ENCODE measurements at regions not wholly inside any gene's neighbourhood (a gene's known extent, or its start where the extent isn't known, plus 50 kb on each side); places are given as distances from the start of the nearest gene placed in this dataset.

DNA sequence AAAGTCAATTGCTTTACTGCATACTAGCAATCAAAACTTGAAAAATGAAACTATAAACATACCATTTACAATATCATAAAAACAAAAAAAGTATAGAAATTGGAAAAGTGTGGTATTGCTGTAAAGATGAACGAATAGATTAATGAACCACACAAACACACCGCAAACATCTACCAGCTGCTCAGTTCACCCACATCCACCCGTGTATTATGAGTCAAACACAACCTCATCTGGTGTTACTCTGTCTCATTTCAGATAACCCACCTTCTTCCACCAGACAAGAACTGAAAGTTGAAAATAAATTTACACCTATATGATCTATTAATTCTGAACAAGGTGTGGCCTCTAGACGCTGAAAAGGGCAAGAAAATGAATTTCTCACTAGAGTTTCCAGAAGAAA lies 53.3 kb downstream of the BLID start:
- intact Hi-C loops (cut with DNase I) = no loop called here

DNA sequence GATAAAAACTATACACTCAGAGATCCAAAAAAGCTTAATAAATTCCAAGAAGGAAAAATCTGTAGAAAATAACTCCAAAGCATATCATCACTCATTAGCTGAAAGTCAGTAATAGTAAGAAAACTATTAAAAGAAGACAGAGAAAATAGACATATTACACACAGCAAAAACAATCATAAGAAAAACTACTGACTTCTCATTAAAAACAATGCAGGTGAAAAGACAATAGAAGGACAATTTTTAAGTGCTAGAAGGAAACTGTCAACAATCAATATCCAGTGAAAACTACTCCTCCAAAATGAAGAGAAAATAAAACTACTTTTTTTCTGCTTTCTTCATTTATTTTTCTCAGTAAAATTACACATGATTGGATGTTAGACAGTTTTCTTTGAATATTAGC lies 56.5 kb downstream of the BLID start:
- intact Hi-C loops (cut with DNase I) = no loop called here
- no peak for DNase-seq

More for the DNA sequence above, 53.3 kb downstream of the BLID start:
- DNase-seq = no peak

DNA sequence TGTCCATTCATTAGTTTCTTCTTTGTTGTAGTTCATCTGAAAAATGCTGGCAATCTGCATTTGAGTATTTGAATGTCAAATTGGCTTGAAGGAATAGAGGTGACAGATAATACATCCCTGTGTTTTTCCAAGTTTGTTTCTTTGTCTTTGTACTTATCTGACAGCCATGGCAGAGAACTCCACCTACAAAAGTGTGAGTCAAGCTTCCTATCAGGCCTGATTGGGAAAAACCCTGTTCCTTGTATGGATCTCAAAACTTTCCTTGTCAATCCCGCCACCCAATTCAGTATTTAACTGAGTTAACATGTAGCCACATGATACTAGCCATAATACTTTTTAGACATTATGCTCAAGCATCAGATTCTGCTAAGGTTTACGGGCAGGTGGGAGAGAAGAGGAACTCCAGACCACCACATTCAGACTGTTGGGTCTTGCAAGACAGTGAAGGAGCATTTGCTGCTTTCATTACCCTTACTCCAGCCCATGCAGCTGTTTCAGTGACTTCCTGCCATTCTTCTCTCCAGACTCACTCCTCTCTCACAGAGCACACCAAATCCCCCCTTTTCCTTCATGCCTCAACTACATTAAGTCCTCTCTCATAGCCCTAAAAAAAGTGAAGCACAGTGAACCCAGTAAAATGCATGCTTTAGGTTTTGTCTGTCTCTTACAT lies 65.9 kb downstream of the BLID start:
- no peak for DNase-seq
- intact Hi-C loops (cut with DNase I) = no loop called here

DNA sequence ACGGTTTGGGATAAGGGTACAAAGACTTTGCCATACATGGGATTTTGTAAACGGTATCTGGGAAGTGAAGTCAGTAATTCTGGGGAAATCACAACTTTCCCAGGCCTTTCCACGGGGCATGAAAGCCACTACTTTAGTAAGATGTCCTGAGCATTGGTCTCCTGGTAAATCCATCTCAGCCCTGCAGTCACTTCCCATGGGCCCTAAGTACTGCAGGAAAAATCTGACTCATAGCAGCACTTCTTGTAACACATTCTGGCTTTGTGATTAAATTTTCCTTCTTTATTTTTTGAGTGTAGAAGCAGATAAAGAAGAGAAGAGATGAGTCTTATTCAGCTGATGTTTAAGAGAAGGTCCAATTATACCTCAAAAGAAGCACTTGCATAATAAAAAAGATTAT lies 67.6 kb downstream of the BLID start:
- intact Hi-C loops (cut with DNase I) = no loop called here
- DNase-seq = no peak

DNA sequence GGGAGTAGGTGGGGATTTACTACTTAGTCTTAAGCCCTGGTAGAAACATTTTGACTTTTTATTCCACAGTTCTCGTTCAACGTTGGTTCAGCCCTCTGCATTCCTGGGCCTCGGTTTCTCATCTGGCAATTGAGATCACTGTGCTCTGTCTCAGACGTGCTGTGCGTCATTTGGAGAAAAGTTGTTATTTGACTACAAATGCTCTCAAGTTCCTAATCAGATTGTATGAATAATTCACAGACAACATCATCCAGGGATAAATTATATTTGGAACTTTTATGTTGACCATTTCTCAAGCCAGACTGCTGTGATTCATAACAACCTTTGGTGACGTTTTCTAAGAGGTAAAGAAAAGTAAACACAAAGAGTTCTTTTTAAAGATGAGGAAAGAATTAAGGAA lies 69.2 kb downstream of the BLID start:
- intact Hi-C loops (cut with DNase I) = no loop called here
- no peak for DNase-seq

DNA sequence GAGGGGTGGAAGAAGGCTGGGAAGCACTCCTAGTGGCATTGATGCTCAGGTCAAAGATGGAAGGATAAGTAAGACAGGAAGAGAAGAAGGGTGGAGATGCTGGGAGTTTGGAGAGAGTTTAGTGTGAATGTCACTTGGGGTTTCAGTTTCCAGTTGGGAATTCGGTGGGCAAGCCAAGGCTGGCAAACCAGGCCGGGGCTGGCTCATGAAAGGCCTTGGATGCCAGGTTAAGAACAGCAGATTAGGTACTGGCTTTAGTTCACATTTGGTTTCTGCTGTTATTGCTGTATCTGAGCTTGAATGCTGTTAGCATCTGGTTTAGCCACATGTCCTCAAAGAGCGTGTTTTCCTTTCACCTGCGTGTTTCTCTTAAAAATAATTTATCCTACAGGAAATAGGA lies 69.6 kb downstream of the BLID start:
- DNase-seq = no peak
- intact Hi-C loops (cut with DNase I) = no loop called here

DNA sequence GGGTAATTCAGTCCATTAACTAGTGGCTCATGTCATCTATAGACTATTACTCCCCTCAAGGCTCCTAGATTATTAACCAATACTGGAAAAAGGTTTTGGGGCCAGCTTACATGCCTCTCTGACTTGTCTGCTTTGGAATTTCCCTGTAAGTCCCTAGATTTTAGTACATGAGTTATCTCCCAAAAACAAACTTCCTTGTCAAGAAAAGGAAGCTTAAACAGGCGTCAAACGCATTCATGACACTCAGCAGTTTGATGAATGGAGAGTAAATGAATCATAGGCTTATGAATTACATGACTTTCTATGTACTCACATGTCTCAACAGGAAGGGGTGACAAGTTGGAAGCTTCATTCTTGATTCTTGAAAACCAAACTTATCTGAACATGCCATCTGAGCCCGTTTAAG lies 70.8 kb downstream of the BLID start:
- intact Hi-C loops (cut with DNase I) = no loop called here
- DNase-seq = no peak

DNA sequence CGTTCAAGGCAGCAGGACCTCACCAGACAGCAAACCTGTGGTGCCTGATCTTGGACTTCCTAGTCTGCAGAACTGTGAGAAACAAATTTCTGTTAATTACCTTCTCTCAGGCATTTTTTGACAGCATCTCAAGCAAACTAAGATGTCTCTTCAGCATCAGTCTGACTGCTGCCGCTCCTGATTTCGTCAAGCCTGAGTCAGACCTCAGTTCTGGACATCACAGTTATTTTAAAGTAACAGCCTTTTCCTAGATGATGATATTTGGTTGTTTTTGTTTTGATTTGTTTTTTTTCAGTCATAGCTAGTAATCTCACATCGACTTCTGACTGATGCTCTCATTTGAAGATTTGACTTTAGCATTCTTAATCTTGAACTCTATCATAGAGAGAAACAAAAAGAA lies 71.9 kb downstream of the BLID start:
- DNase-seq = no peak
- intact Hi-C loops (cut with DNase I) = no loop called here

DNA sequence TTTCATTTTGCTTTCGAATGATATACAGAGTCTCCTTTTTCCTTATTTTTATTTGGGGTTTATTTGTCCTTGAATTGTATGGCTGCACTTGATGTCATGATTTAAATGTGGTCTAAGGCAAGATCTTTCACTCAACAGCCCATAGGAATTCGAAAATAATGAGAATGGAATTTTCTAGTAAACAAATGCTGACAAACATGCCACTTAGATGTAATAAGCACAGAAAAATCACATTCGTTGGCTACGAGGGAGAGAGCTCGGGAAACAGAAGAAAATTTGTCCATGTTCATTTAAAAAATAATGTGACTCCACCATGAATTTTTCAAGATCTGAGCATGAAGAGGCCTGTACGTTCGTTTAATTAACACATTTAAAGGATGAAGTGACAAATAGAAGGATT lies 73.0 kb downstream of the BLID start:
- intact Hi-C loops (cut with DNase I) = no loop called here

DNA sequence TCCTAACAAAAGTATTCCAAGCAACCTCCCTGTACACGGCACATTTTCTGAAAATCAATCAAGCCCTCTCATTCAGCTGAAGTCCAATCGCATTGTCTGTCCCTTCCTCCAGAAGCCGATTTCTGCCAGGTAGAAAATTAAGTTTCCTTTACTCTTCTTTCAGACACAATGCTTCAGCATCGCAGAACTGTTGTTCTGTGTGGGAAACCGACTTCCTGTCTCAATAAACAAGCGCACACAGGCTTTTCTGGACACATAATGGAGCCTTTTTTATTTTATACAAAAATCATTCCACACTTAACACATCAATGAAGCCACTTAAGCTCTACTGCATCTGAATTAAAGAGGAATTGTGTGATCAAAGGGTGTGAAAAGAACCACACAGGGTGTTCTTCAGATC lies 75.6 kb downstream of the BLID start:
- intact Hi-C loops (cut with DNase I) = no loop called here
- no peak for DNase-seq

More for the DNA sequence above, 73.0 kb downstream of the BLID start:
- no peak for DNase-seq

DNA sequence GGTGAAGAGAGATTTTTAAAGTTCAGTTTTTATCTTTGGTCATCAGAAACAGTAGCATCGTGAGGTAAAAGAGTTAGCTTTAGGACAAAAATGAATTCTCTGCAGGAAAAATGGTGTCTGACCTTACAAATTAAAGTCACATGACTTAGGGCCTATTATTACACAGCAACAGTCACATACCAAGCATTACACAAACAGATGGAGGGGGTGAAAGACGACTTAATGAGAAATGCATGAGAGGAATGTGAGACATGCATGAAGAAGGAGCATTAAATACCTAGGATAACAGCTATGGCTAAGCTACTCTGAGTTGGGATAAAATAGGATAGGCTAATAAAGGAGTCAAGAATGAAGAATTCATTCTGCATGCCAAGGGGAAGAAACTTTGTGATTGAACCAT lies 77.5 kb downstream of the BLID start:
- DNase-seq = no peak

DNA sequence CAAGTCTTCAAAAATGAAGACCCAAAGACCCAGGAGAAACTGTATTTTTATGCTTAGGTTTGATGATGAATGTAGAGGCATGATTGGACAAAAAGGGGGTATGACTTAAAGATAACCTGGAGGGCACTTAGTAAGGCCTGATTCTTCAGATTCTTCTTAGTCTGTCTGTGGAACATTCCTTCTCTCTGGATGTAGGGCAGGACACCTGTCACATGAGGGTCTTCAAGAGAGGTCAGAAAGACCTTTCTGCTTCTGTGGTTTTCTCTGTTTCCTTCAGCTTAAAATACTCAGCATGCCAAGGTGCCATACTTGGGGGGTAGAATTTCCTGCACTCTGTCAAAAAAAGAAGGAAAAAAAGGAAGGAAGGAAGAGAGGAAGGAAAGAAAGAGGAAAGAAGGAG lies 78.1 kb downstream of the BLID start:
- no peak for DNase-seq
- intact Hi-C loops (cut with DNase I) = no loop called here

More for the DNA sequence above, 77.5 kb downstream of the BLID start:
- intact Hi-C loops (cut with DNase I) = no loop called here

DNA sequence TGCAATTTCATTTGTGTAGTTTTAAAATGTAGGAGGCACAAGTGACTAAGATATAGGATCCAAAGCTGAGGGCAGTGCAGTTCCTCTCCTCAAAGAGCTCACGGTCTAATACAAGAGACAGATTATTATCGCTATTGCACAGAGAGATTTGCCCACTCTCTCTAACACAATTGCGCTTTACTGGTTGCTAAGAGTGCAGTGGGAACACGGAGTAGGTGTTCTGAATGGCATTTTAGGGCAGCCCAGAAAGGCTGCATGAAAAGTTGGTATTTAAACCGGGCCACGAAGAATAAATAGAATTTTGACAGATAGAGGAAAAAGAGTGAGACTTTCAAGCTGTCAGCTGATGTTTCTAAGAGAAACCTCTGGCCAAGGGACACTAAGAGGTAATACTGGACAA lies 79.5 kb downstream of the BLID start:
- no peak for DNase-seq
- intact Hi-C loops (cut with DNase I) = no loop called here

DNA sequence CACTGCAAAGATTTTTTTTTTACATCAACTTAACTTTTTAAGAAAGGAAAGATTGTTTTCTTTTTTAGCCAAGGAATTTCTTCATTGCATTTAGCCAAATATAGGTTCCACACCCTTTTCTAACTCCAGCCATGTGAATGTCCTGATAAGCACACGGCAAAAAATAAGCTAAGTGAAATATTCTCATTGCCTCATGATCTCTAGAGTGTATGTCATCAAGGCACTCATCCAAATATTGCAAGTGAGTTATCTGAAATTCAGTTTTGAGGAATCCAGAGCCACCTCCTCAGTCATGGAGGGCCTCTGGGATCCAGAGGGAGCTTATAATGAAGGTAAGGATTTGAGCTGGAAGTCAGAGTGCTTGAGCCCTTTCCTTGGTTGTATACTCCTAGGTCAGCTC lies 80.0 kb downstream of the BLID start:
- intact Hi-C loops (cut with DNase I) = no loop called here
- no peak for DNase-seq

DNA sequence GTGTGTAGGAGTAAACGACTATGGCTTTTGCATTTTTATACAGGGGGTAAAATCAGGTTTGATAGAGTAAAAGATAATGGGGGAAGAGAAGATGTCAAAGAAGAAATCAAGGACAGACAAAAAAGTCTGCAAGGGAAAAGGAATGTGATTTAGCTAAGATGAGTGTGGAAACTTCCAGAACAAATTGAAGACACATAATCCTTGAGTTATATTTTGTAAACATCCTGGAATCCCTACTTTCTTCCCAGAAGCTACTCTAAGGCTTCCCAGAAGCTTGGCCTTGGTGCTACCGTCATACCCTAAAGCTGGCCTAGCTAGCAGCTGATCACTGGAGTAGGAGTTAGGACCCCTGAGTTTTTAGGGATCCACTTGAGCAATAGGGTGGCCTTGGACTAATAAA lies 82.4 kb downstream of the BLID start:
- no peak for DNase-seq
- intact Hi-C loops (cut with DNase I) = no loop called here

DNA sequence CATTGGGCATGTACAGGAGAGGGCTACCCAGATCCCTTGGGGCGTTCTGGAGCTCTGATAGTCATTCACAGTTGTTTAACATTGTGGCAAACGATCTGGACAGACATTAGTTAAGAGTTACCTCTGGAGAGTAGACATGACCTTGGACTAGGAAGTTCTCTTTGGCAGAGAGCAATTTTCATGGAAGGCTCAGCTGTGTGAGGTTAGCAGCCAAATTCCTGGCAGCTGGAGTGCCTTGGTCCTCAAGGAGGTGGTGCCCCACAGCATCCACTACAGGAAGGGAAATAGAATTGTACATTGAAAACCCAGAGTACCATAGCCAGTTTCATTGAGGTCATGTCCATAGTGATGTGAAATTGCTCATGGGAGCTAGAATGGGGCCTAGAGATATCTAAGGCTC lies 82.8 kb downstream of the BLID start:
- intact Hi-C loops (cut with DNase I) = no loop called here
- DNase-seq = no peak

DNA sequence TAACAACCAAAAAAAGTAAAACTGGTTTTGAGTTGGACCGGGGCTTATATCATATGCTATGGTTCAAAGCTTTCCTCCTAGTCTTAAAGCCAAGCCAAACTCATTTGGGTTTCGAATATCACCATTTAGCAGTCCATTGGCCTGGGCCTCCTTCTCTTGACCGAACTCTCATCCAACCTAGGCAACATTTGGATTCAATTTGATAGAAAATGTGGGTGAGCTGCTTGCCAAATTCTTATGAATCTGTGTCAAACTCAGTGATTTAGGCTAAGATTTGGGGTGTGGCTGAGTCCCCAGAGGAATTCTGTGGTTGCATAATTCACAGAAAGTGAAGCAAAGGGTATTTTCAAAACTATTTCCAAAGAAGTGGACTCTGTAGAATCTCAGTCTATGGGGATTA lies 83.7 kb downstream of the BLID start:
- intact Hi-C loops (cut with DNase I) = no loop called here
- DNase-seq = no peak

DNA sequence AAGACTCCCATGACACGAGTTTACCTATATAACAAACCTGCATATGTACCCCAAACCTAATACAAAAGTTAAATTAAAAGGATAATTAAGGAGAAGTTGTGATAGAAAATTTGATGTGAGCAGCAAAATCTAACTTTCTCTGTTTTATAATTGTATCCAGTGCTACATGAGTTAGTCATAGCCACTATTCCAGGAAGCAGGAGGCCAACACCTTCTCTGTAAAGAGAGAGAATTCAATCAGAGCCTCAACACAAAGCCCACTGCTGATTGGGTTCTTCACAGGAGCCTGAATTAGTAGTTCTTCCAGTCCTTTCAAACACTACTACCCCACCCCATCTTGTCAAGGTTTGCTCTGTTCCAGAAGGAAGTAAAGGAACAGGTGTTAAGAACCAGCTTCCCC lies 84.2 kb downstream of the BLID start:
- DNase-seq = no peak
- intact Hi-C loops (cut with DNase I) = no loop called here

DNA sequence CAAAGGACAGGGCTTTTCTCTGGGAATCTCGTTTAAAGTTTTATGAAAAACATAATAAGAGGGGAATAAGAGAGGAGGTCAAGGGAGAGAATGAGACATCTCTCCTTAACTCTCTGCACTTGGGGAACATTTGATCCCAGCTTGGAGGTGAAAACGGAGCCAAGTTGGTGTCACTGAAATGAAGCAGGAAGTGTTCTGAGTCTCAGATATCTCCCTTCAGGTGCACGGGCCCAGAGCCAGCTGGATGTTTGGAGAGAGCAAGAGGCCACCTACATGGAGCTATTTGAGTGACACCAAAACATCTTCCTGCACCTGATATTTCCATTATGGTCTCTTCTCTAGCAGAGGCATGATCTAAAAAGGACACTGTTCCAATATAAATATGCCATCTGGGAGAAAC lies 85.7 kb downstream of the BLID start:
- no peak for DNase-seq
- intact Hi-C loops (cut with DNase I) = no loop called here

DNA sequence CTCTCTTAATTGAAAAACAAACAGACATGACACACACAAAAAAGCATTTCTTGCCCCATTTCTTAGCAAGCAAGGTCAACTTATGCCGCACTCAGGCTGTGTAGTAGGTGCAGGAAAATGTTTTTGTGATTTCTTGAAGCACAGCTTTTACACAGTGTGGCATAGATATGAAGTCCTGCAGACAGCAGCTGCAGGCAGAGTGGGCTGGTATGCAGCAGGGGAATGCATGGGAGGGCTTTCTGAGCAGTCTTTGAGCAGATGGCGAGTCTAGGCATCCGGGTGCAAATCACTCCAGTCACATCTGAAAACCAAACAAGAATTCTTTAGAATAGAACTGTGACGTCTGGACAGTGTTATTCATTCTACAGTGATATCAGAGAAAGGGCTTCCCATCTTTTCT lies 87.5 kb downstream of the BLID start:
- intact Hi-C loops (cut with DNase I) = loop anchor here (10.0 kb wide), 1 partner anchor 304 kb away; no protein-coding TSS in a partner anchor

DNA sequence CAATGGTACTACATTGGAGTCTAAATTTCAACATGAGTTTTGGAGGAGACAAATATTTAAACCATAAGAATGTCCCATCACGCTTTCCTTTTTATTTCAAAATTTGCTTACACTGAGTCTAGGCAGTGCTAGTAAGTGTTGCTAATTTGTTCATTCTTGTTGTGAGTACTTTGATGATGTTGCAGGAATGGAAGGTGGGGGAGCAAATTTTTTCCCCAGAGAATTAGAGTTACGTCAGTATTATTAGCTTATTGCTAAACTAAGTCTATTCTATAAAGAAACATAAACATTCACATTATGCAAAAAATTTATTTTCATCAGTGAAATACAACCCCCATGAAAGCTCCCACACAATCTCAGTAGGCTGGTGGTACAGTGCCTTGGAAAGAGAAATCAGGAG lies 88.0 kb downstream of the BLID start:
- intact Hi-C loops (cut with DNase I) = loop anchor here (10.0 kb wide), 1 partner anchor 303 kb away; no protein-coding TSS in a partner anchor
- no peak for DNase-seq

More for the DNA sequence above, 87.5 kb downstream of the BLID start:
- no peak for DNase-seq

DNA sequence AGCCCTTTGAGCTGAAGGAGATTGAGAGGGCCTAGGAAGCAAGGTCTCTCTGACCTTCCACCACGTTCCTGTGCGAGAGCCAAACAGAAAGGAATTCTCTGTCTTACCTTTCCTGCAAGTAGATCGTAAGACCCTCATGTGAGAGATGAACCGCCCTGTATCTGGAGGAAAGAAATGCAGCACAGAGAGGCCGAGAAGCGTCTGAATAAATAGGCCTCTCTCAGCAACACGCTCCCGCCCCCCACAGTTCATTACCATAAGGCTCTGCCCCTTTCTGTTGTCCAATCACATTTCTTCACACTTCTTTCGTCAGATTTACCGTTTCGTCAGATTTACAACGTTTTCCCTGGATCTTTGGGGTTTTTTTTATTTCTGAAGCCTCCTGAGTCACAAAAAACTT lies 90.3 kb downstream of the BLID start:
- intact Hi-C loops (cut with DNase I) = loop anchor here (10.0 kb wide), 1 partner anchor 301 kb away; no protein-coding TSS in a partner anchor
- no peak for DNase-seq

DNA sequence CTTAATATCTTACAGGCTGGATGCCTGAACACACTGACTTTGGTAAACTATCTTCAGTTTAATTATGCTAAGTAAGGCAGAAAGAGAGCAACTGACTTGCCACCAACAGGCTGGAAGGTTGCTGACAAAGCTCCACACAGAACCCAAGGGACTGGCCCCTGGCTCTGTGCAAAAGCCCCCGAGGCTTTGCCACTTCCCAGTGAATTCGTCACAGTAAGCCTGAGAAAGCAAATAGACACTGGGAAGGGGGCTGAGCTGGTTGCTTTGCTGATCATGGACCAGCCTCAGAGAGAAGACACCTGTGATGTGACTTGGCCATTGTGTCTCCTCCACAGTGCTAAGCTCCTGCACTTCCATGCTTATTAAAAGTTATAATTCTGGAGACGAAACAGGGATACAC lies 91.7 kb downstream of the BLID start:
- DNase-seq = no peak
- intact Hi-C loops (cut with DNase I) = loop anchor here (5.0 to 10.0 kb wide), 3 partner anchors 178 to 367 kb away; no protein-coding TSS in a partner anchor

Measured in posterior cingulate gyrus (tissue), 11 donors.